GM18507 (cell line): ENCODE measurements at regions not wholly inside any gene's neighbourhood (a gene's known extent, or its start where the extent isn't known, plus 50 kb on each side); places are given as distances from the start of the nearest gene placed in this dataset.

Experiments used
- DNase-seq: peaks from one replicate; pipeline ENCODE4 v3.0.0; 2011; ENCODE audit warnings: low read depth; ENCODE audit not compliant: insufficient read length; ENCODE audit errors: extremely low spot score
- FAIRE-seq: peaks from 2 replicates; lab custom pipeline; 2011; peaks lifted over from hg19 to GRCh38; lab: Jason Lieb, UNC

GRCh38 chr12:30440826-30441602 lies 254.7 kb downstream of the IPO8 start:
- DNase-seq (no peak), FAIRE-seq (no peak)

DNA sequence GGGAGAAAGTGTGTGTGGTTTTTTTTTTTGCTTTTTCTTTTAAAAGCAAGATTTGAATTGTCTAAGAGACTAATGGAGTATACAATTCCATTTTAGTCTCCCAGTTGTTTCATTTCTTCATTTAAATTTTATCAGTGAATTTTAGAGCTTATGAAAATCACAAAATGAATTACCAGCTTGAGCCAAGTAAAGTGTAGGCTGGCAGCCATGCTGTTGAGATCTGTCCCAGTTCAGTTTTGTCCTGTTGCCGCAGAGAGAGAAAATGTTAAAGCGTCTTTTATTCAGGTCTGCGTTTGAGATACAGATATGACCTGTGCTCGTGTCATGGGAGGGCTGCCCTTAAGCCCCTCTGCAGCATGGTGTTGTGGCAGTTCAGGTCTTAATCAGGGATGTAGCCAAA lies 256.5 kb downstream of the IPO8 start:
- no peak for DNase-seq
- FAIRE-seq, result no peak

GRCh38 chr12:30438601-30439041 lies 257.0 kb downstream of the IPO8 start:
- DNase-seq (no peak), FAIRE-seq (no peak)

GRCh38 chr12:30437616-30438015 lies 258.1 kb downstream of the IPO8 start:
- FAIRE-seq, result no peak

GRCh38 chr12:30437044-30437443 lies 258.6 kb downstream of the IPO8 start:
- DNase-seq (no peak), FAIRE-seq (no peak)

More at GRCh38 chr12:30437616-30438015, 258.1 kb downstream of the IPO8 start:
- no peak for DNase-seq

DNA sequence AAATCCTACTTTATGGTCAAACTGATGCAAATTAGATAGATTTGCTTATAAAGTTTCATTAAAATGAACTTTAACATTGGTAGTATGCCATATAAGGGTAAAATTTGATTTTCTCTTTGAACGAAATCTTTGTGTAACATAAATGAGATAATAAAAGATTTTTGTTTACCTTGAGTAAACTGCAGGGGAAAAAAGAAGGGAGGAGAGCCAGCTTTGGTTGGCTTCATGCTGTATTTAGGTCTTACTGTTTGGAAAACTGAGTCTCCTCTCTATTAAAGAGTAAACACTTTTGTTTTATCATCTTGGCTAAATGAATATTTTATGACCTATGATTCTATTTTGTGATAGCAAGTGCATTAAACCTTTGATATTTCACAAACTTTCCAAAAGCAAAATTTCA lies 267.6 kb downstream of the IPO8 start:
- no peak for FAIRE-seq
- DNase-seq, result no peak

DNA sequence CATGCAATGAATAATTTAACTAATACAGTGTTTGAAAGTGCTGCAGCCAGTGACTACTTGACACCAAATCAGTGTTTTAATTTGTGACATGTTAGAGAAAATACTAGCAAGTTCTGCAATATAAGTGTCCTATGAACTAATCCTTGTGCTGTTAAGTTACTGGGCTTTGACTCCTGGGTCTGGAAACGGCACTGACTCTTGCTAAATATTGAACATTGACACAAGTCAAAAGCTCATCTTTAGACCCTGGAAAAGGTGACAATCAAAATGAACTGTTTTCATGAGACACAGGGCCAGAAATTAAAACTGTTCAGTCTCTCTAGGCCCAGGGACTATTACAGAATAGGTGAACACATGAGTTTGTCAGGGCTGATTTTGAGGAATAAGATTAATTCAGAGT lies 268.1 kb downstream of the IPO8 start:
- FAIRE-seq, result no peak
- no peak for DNase-seq

GRCh38 chr12:30425445-30425844 lies 270.2 kb downstream of the IPO8 start:
- FAIRE-seq, result no peak
- no peak for DNase-seq

DNA sequence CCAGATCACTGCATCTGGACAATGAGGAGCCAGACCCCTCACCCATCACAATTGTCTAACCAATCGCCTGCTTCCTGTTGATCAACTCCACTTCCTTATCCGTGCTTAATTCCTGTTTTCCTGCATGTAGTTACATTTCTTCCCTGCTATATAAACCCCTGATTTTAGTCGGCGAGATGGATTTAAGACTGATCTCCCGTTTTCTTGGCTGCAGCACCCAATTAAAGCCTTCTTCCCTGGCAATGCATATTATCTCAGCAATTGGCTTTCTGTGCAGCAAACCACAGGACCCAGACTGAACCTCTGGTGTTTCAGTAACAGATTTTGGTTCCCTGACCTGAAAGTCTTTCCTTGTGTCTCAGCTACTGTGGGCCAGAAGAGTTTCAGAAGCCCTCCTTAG lies 272.3 kb downstream of the IPO8 start:
- FAIRE-seq, result no peak
- no peak for DNase-seq

- FAIRE-seq, result no peak
Measured at GRCh38 chr12:30422844-30423243, 272.8 kb downstream of the IPO8 start.

GRCh38 chr12:30420561-30420960 lies 275.1 kb downstream of the IPO8 start:
- no peak for FAIRE-seq
- no peak for DNase-seq

More at GRCh38 chr12:30422844-30423243, 272.8 kb downstream of the IPO8 start:
- no peak for DNase-seq

GRCh38 chr12:30417697-30418231 lies 277.9 kb downstream of the IPO8 start:
- FAIRE-seq (no peak), DNase-seq (no peak)

DNA sequence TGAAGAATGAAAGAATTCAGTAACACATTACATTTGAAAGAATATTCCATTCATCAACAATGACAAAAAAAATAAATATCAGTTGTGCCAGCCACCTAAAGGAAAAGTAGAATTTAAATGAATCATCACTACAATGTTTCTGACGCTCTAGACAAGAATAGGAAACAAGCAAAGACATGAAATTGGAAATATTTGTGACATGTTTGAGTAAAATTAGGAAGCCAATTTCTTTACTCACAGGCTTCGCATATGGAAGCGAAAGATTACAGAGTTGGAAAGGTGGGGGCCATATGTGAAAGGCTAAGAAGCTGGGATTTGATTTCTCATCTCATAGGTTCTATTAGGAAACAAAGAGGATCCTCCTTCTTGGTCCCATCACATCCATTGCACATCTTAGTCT lies 279.0 kb downstream of the IPO8 start:
- DNase-seq (no peak), FAIRE-seq (no peak)

DNA sequence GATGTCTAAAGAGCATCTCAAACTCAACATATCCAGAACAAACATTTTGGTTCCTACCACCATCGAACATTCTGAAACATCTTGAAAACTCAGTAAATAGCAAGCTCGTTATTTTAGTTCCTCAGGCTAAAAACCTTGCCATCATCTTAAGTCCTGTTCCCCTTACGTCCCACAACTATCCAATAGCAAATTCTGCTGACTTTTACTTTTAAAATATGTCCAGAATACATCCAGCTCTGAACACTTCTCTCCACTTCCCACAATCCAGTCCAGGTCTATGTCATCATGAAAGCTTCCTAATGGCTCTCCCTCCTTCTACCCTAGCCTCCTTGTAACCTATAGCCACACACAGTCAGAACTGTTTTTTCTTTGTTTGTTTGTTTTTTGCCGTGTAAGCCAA lies 279.9 kb downstream of the IPO8 start:
- FAIRE-seq, result no peak
- DNase-seq, result no peak

DNA sequence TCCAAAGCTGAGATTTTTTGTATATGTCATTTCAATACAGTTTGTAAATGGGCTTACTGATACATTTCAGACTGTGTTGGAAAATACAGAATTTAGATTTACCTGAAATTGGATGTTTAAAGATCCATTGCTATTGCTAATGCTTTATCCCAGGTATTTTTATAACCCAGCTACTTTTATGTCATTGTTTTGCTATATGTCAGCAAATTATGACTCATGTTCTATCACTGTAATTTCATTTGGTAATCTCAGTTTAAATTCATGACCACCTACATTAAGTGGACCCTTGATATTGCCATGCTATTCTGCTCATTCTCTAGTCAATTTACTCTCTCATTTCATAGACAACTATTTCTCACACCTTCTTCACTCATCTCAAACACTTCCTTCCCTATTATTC lies 281.2 kb downstream of the IPO8 start:
- DNase-seq, result no peak
- FAIRE-seq, result no peak

DNA sequence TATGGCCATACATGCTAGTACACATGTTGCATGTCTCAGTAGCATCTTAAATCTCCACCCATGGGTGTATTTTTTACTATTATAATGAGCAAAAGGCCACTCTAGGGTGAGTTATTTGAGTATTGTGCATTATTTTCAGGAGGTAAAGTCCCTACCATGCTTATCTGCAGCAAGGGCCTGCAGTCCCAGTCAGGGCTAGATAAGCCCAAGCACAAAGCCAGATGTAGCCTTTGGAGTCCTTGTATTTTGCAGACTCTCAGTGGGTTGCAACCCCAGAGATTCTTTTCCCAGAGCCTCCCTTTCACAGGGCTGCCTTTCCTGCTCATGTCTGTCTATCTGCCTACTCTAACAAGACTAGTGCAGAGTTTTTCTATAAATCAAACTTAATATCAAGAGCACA lies 295.3 kb downstream of the IPO8 start:
- no peak for DNase-seq
- FAIRE-seq, result no peak

GRCh38 chr12:30399859-30400258 lies 295.8 kb downstream of the IPO8 start:
- DNase-seq (no peak), FAIRE-seq (no peak)

GRCh38 chr12:30396576-30396975 lies 299.1 kb downstream of the IPO8 start:
- no peak for DNase-seq
- no peak for FAIRE-seq

DNA sequence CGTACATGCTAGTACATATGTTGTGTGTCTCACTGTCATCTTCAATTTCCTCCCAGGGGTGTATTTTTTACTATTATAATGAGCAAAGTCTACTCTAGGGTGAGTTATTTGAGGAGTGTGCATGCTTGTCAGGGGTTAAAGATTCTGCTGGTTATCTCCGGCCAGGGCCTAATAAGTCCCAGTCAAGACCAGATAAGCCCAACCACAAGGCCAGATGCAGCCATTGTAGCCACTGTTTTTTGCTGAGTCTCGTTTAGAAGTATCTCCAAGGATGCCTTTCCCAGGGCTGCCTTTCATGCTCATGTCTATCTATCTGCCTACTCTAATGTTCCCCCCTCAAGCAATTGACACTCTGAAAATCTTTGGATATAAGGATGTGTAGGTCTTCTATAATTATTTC lies 300.5 kb downstream of the IPO8 start:
- no peak for FAIRE-seq
- DNase-seq, result no peak

GRCh38 chr12:30391766-30392366 lies 303.8 kb downstream of the IPO8 start:
- FAIRE-seq (no peak), DNase-seq (no peak)

DNA sequence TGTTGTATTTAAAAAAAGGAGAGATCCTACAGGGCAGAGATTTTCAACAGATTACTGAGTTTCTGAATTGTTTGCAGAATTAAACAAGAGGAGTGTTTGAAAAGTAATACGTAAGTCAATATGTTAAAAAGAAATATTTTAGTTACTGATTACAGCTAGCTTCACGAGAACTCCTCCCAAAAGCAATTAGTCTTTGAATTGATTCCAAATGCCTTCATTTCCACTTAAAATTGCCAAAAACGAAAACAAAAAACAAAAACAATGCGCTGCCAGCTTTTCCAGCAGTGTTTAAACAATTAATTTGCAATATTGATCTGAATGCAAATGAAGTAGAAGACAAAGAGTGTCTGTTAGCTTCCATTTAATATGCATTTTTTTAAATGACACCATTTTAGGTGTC lies 310.0 kb downstream of the IPO8 start:
- DNase-seq, result no peak
- no peak for FAIRE-seq
